ENCODE measurements at regions not wholly inside any gene's neighbourhood (a gene's known extent, or its start where the extent isn't known, plus 50 kb on each side); places are given as distances from the start of the nearest gene placed in this dataset.

- Histone ChIP-seq H3K4me1 (ENCODE audit: control insufficient read depth in 1 of 2, insufficient read depth in 1 of 2, low read depth in 1 of 2, low read length in 1 of 2) (no peaks in the 10 kb centered on the region), H3K4me3 (ENCODE audit: low read depth in 1 of 2, low read length in 1 of 2) (no peak overlapping the region), H3K9me3 (no peaks in the 10 kb centered on the region), H3K36me3 (no peaks in the 10 kb centered on the region), H3K27me3 (no peaks in the 10 kb centered on the region), H3K27ac (no peak overlapping the region)
- TF ChIP-seq, protein P1, sequence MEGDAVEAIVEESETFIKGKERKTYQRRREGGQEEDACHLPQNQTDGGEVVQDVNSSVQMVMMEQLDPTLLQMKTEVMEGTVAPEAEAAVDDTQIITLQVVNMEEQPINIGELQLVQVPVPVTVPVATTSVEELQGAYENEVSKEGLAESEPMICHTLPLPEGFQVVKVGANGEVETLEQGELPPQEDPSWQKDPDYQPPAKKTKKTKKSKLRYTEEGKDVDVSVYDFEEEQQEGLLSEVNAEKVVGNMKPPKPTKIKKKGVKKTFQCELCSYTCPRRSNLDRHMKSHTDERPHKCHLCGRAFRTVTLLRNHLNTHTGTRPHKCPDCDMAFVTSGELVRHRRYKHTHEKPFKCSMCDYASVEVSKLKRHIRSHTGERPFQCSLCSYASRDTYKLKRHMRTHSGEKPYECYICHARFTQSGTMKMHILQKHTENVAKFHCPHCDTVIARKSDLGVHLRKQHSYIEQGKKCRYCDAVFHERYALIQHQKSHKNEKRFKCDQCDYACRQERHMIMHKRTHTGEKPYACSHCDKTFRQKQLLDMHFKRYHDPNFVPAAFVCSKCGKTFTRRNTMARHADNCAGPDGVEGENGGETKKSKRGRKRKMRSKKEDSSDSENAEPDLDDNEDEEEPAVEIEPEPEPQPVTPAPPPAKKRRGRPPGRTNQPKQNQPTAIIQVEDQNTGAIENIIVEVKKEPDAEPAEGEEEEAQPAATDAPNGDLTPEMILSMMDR (IDR thresholded peaks at IDR 0.05) = no peak
Observed at GRCh38 chr18:45557287-45557686, 58.0 kb upstream of the SLC14A2 start.

- TF ChIP-seq, protein P1 (IDR thresholded peaks at IDR 0.05) = no peak
- no peaks in the 10 kb centered on the region for H3K36me3 ChIP-seq
- no peak overlapping the region for H3K4me3 ChIP-seq (ENCODE audit: low read depth in 1 of 2, low read length in 1 of 2)
- H3K27me3 ChIP-seq = no peaks in the 10 kb centered on the region
- H3K27ac ChIP-seq = no peak overlapping the region
- H3K4me1 ChIP-seq (ENCODE audit: control insufficient read depth in 1 of 2, insufficient read depth in 1 of 2, low read depth in 1 of 2, low read length in 1 of 2) = no peaks in the 10 kb centered on the region
- no peaks in the 10 kb centered on the region for H3K9me3 ChIP-seq
Observed at GRCh38 chr18:45557779-45558178, 57.5 kb upstream of the SLC14A2 start.

GRCh38 chr18:45559258-45559657, 56.0 kb upstream of the SLC14A2 start:
- no peak overlapping the region for H3K4me3 ChIP-seq (ENCODE audit: low read depth in 1 of 2, low read length in 1 of 2)
- no peaks in the 10 kb centered on the region for H3K4me1 ChIP-seq (ENCODE audit: control insufficient read depth in 1 of 2, insufficient read depth in 1 of 2, low read depth in 1 of 2, low read length in 1 of 2)
- no peaks in the 10 kb centered on the region for H3K27me3 ChIP-seq
- H3K9me3 ChIP-seq = no peaks in the 10 kb centered on the region
- no peak overlapping the region for H3K27ac ChIP-seq
- TF ChIP-seq, protein P1 (IDR thresholded peaks at IDR 0.05) = no peak
- no peaks in the 10 kb centered on the region for H3K36me3 ChIP-seq

GRCh38 chr18:45560870-45561269, 54.4 kb upstream of the SLC14A2 start:
- no peaks in the 10 kb centered on the region for H3K9me3 ChIP-seq
- no peaks in the 10 kb centered on the region for H3K4me1 ChIP-seq (ENCODE audit: control insufficient read depth in 1 of 2, insufficient read depth in 1 of 2, low read depth in 1 of 2, low read length in 1 of 2)
- no peak overlapping the region for H3K4me3 ChIP-seq (ENCODE audit: low read depth in 1 of 2, low read length in 1 of 2)
- H3K27me3 ChIP-seq = no peaks in the 10 kb centered on the region
- no peak overlapping the region for H3K27ac ChIP-seq
- no peaks in the 10 kb centered on the region for H3K36me3 ChIP-seq
- TF ChIP-seq, protein P1 (IDR thresholded peaks at IDR 0.05) = no peak

GRCh38 chr18:45562567-45563479, 52.5 kb upstream of the SLC14A2 start:
- Histone ChIP-seq H3K4me1 (ENCODE audit: control insufficient read depth in 1 of 2, insufficient read depth in 1 of 2, low read depth in 1 of 2, low read length in 1 of 2) (no peaks in the 10 kb centered on the region), H3K36me3 (no peaks in the 10 kb centered on the region), H3K9me3 (no peaks in the 10 kb centered on the region), H3K27ac (no peak overlapping the region), H3K4me3 (ENCODE audit: low read depth in 1 of 2, low read length in 1 of 2) (no peak overlapping the region), H3K27me3 (no peaks in the 10 kb centered on the region)
- TF ChIP-seq, protein P1 (IDR thresholded peaks at IDR 0.05) = no peak

Data from neutrophil (primary cell).